AG04450 (cell line): ENCODE measurements at regions not wholly inside any gene's neighbourhood (a gene's known extent, or its start where the extent isn't known, plus 50 kb on each side); places are given as distances from the start of the nearest gene placed in this dataset.

ENCODE experiments used
- CTCF ChIA-PET: fragments of 300-600, 350-600 bp; formaldehyde crosslinking; extraction: SDS; loops from one replicate; lab custom pipeline; 2022; ENCODE audit warnings: antibody characterized with exemption, inconsistent platforms; lab: Charles Lee
- POLR2A ChIA-PET: fragments of 350-600 bp; formaldehyde crosslinking; extraction: SDS; loops from one replicate; lab custom pipeline; 2021; ENCODE audit warnings: antibody characterized with exemption, inconsistent platforms; lab: Yijun Ruan, JAX
- DNase-seq: peaks from one replicate; pipeline ENCODE4 v3.0.0-alpha.2; 2011; ENCODE audit warnings: low read depth, low spot score
- H3K27ac ChIP-seq: one replicate; pipeline ENCODE4 v1.5.1; 2012; ENCODE audit warnings: low read depth, low read length, control low read depth
- H3K27me3 ChIP-seq: one replicate; pipeline ENCODE4 v1.6.0; 2012; ENCODE audit warnings: low read length; ENCODE audit not compliant: control insufficient read depth, insufficient read depth
- H3K4me3 ChIP-seq: 2 replicates; pipeline ENCODE4 v1.5.1; 2011; ENCODE audit warnings: mild to moderate bottlenecking, low read depth, low read length, control low read depth
- H3K9me3 ChIP-seq: 2 replicates; pipeline ENCODE4 v1.5.1; 2012; ENCODE audit warnings: low read length; ENCODE audit not compliant: control insufficient read depth, insufficient read depth
- TF ChIP-seq, protein P1 (sequence below): IDR thresholded peaks from 2 replicates; pipeline ENCODE4 v1.5.1; 2011; ENCODE audit warnings: low read depth, low read length, control low read depth, inconsistent platforms

DNA sequence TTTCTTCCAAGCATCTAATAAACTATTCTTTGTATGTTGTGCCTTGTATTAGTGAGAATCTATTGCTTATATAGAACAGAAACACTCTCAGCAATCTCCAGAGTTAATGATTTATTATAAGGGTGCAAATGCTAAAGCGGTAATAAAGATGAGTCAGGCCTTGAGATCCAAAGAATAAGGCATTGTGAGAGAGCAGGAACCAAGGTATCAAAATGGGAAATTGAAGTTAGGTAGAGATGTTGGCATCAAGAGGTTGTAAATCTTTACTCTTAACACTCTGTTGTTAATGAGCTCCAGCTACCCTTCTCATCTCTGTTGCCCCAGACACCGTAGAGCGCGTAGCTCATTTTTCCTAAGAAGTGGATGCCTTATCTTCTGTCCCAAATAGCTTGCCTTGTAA is 375.2 kb downstream of the ARL4A start:
- H3K27me3 ChIP-seq: no peaks in the 10 kb centered on the region
- ChIA-PET CTCF (no interaction called here), POLR2A (no interaction called here)
- H3K27ac ChIP-seq: no peak overlapping the region
- TF ChIP-seq, protein P1, sequence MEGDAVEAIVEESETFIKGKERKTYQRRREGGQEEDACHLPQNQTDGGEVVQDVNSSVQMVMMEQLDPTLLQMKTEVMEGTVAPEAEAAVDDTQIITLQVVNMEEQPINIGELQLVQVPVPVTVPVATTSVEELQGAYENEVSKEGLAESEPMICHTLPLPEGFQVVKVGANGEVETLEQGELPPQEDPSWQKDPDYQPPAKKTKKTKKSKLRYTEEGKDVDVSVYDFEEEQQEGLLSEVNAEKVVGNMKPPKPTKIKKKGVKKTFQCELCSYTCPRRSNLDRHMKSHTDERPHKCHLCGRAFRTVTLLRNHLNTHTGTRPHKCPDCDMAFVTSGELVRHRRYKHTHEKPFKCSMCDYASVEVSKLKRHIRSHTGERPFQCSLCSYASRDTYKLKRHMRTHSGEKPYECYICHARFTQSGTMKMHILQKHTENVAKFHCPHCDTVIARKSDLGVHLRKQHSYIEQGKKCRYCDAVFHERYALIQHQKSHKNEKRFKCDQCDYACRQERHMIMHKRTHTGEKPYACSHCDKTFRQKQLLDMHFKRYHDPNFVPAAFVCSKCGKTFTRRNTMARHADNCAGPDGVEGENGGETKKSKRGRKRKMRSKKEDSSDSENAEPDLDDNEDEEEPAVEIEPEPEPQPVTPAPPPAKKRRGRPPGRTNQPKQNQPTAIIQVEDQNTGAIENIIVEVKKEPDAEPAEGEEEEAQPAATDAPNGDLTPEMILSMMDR: no peak
- 0 out of 2 replicates have a peak, but pooled peaks cover 3% of the 10 kb centered on the region for H3K9me3 ChIP-seq
- H3K4me3 ChIP-seq: no peak overlapping the region
- no peak for DNase-seq

DNA sequence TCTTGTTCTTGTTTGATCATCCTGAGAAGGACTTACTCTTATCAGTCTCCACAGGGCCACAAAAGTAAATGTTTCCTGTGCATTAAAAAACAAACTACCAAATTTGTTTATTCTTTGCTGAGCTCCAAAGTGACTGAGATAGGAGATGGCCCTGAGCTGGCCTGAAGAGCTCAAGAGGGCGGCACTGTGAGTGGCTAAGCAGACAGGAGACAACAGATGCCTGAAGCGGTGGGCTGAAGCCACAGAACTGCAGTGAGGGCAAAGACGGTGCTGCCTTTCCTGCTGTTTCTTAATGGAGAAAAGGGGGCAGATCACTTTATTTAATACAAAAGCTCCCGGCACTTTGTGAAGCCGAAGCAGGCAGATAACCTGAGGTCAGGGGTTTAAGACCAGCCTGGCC is 379.6 kb downstream of the ARL4A start:
- H3K27me3 ChIP-seq: no peaks in the 10 kb centered on the region
- ChIA-PET POLR2A (no interaction called here), CTCF (interaction anchor here (0.5 to 1.3 kb wide), 2 partner anchors 77 to 381 kb away, joined by 4 read pairs; no protein-coding TSS in a partner anchor)
- no peak for DNase-seq
- H3K4me3 ChIP-seq: no peak overlapping the region
- TF ChIP-seq, protein P1: no peak
- no peaks in the 10 kb centered on the region for H3K9me3 ChIP-seq
- H3K27ac ChIP-seq: no peak overlapping the region

DNA sequence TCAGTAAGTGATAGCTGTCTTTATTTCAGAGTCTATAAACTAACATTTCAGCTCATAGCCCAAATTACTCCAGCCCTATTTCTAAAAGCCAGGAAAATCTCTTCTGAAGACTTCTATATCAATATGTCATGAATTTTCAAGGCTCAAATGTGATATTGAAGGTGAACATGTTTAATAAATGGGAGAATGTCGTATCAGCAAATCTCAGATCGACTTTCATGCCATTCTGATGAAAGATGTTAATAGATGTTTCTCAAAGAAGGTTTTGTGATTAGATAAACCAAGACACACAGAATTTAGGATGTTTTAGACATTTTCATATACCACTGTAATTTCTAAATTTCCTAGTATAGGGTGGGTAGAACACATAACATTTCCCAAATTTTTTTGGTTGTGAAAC is 380.6 kb downstream of the ARL4A start:
- CTCF ChIA-PET: no interaction called here

DNA sequence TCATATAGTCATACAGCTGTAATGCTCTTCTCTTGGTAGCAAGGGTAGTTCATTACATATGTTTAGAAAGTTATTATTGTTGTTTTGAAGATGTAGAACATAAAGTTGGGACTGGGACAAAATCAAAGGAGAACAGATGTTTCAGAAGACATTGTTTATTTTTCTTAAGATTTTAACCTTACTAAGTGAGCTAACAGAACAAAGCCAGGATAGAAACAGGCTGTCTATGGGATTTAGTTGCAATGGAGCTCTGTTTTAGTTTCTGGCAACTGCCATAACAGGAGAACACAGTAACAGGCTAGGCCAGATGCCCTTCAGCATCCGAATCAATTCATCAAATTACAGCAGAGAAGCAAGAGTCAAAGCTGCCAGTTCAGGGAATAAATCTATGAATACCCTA is 382.4 kb downstream of the ARL4A start:
- DNase-seq: no peak
- no peaks in the 10 kb centered on the region for H3K9me3 ChIP-seq
- H3K4me3 ChIP-seq: no peak overlapping the region
- no peak overlapping the region for H3K27ac ChIP-seq
- ChIA-PET CTCF (interaction anchor here (1.6 kb wide), 1 partner anchor 383 kb away, joined by 10 read pairs; the partner anchor contains the start of gene ARL4A), POLR2A (interaction anchor here (0.9 kb wide), 1 partner anchor 32 kb away, joined by 3 read pairs; no protein-coding TSS in a partner anchor)
- no peaks in the 10 kb centered on the region for H3K27me3 ChIP-seq
- TF ChIP-seq, protein P1: no peak

More for the DNA sequence above, 380.6 kb downstream of the ARL4A start:
- Histone ChIP-seq H3K27me3 (no peaks in the 10 kb centered on the region), H3K4me3 (no peak overlapping the region), H3K9me3 (no peaks in the 10 kb centered on the region), H3K27ac (no peak overlapping the region)
- no peak for DNase-seq
- TF ChIP-seq, protein P1: no peak
- POLR2A ChIA-PET: no interaction called here

DNA sequence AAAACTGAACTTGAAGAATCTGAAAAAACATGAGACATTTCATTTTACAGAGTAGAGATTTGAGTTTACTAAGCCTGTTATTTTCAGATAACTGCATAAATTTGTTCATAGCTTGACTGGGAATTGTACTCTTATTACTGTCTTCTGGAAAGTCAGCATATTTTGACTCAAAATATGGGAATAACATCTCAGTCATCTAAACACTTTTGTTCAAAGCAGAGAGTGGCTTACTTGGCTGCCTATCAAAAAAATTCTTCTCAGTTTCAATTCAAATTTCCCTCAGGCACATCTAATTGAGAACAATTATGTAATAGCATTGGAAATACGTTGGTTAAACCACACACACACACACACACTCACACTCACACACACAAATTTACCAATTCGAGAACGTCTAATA is 384.6 kb downstream of the ARL4A start:
- POLR2A ChIA-PET: no interaction called here
- TF ChIP-seq, protein P1: no peak
- H3K27me3 ChIP-seq: no peaks in the 10 kb centered on the region
- no peaks in the 10 kb centered on the region for H3K9me3 ChIP-seq
- DNase-seq: no peak
- CTCF ChIA-PET: no interaction called here
- H3K4me3 ChIP-seq: no peak overlapping the region
- H3K27ac ChIP-seq: no peak overlapping the region
